DMS53 treated with DMSO at 0.1 percent for 48 hours (cell line): ENCODE measurements at regions not wholly inside any gene's neighbourhood (a gene's known extent, or its start where the extent isn't known, plus 50 kb on each side); places are given as distances from the start of the nearest gene placed in this dataset.
"Not testable (repeated sequence)": the region's sequence is repeated elsewhere in the genome, so short reads cannot be mapped to it uniquely, and the experiment has no call there.

Experiments used
- DNase-seq: peaks from one replicate; lab custom pipeline; 2025; ENCODE audit not compliant: unreplicated experiment; lab: John Stamatoyannopoulos, UW

- DNase-seq: no peak
Observed at GRCh38 chr6:120534954-120535353, 799.3 kb downstream of the TBC1D32 start.

DNA sequence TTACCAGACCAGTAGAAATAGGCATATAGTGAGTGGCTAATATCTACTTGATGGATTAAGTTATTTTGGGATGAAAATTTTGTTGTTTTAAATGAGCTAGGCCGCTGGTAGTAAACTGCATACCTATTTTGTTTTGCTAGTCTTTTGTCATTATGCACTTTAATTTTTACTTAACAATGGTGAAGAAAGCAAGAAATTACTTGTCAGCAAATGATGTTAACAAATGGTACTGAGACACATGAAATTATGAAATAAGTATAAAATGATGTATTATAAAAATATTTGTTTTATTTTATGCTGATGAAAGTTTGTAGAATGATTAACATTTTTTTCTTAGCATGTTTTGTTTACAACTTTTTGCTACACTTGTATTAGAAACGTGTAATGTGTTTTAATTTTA lies 807.7 kb downstream of the TBC1D32 start:
- no peak for DNase-seq

DNA sequence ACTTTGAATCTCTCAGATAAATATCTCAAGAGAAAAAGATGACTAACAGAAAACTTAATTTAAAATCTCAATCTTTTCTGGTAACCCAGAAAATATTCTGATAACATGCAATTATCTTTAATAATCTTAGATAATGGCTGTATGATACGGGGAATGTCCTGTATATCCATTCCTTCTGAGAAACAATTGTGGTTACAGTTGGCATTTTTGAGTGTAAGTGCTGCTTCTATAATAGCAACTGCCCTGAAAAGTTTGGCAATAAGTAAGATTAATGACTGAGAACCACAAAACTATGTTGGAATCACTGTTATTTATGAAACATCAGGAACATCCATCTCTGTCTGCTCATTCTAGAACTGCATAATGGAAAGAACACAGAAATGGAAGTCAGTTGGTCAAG lies 819.7 kb downstream of the TBC1D32 start:
- DNase-seq: no peak

DNA sequence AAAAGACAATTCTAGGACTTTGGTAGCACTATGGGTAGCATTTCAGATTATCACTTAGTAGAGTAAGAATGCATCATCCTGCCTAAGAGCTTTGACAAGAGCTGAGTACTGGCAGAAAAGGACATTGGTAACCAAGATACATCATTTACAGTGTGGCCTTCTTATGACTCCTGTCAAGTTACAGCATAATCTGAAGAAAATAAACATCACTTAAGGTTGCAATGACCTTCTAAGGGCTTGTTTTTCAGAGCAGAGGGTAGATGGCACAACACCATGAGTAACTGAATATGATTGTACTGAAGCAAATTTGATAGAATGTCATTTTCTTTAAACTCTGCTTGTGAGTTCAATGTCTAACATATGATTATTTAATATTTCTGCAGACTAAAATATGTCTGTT lies 822.6 kb downstream of the TBC1D32 start:
- DNase-seq: no peak

- no peak for DNase-seq
Observed at GRCh38 chr6:120498711-120499110, 835.6 kb downstream of the TBC1D32 start.

- no peak for DNase-seq
Observed at GRCh38 chr6:120496661-120497060, 837.6 kb downstream of the TBC1D32 start.

DNA sequence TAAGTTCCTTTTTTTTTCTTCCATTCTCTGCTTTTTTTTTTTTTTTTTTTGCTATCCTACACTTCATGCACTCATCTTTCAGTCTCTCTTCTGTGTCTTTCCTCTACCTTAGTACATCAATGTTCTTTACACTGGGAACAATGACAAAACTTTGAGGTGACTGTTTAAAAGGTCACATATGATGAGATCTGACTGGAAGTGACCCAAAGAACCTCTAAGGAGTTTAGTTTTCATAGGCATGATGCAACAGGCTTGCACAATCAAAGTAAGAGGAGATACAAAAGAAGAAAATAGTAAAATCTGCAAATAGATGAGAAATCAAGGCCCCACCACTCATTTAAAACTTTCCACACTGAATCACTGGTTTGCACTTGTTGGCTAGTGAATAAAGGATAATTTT lies 840.8 kb downstream of the TBC1D32 start:
- no peak for DNase-seq

- no peak for DNase-seq
Observed at GRCh38 chr6:120489941-120490340, 844.3 kb downstream of the TBC1D32 start.

GRCh38 chr6:120484146-120484545 lies 850.1 kb downstream of the TBC1D32 start:
- DNase-seq: no peak

DNA sequence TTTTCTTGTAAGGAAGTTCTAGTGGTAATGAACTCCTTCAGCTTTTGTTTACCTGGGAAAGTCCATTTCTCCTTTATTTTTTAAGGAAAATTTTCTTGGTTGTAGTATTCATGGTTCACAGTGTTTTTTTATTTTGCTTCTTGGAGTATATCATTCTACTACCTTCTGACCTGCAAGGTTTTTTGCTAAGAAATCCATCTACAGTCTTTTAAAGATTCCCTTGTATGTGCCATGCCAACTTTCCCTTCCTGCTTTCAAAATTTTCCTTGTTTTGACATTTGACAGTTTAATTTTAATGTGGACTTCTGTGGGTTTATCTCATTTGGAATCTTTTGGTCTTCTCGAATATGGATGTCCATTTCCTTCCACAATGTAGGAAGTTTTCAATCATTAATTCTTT lies 855.6 kb downstream of the TBC1D32 start:
- DNase-seq: no peak

DNA sequence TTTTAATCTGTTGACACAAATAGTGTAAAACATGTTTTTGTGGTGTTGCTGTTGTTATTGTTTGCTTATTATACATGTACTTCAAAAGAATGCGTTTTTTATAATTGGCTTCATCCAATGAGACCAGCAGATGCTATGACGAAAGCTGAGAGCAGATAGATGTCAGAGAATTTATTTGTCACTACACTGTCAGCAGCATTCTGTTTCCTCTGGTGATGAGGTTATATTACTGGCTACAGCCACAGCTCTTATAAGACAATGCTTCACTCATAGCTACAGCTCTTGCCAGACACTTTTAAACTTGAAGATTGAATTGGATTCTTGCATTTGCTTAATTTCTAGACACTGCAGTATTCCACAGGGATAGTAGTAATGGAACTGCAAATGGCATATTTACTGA lies 860.5 kb downstream of the TBC1D32 start:
- DNase-seq: no peak

- DNase-seq: no peak
Observed at GRCh38 chr6:120468486-120468885, 865.8 kb downstream of the TBC1D32 start.

- DNase-seq: no peak
Observed at GRCh38 chr6:120451508-120451907, 882.8 kb downstream of the TBC1D32 start.

GRCh38 chr6:120447605-120448004 lies 886.7 kb downstream of the TBC1D32 start:
- no peak for DNase-seq

GRCh38 chr6:120432840-120433239 lies 901.4 kb downstream of the TBC1D32 start:
- not testable (repeated sequence) for DNase-seq

- no peak for DNase-seq
Observed at GRCh38 chr6:120431841-120432240, 902.4 kb downstream of the TBC1D32 start.

DNA sequence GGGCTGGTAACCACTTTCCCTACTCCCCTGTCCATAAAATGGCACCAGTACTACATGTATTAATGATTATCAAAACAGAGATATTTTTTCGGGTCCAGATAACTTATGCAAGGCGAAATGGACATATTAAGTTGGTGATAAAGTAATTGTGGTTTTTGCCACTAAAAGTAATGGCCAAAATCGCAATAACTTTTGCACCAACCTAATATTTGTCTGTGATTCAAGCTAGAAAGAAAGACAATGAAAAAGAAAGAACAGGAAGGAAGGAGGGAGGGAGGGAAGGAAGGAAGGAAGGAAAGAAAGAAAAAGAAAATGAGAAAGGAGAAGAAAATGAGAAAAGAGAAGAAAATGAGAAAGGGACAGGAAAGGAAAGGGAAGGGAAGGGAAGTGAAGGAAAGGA lies 922.9 kb downstream of the TBC1D32 start:
- DNase-seq: no peak

- DNase-seq: peak; percentile 26
Observed at GRCh38 chr6:120410586-120410985, 923.7 kb downstream of the TBC1D32 start.

DNA sequence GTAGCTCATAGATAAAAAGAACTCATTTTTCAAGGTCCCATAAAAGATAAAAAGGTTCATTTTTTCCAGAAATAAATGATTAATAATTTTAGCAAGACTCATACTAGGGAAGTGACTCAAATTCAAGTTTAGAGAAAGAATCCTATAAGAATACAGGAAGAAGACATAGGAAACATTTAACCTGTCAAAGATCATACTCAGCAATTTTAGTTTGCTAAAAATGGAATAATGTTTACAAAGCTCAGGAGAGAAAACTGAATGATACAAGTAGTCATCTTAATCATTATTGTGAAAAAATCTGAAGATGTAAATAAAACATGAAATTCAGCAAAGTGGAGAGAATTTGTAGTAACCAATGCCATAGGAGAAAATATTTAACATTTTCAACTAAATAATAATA lies 926.6 kb downstream of the TBC1D32 start:
- DNase-seq: no peak

- DNase-seq: no peak
Observed at GRCh38 chr6:120405947-120406346, 928.3 kb downstream of the TBC1D32 start.

DNA sequence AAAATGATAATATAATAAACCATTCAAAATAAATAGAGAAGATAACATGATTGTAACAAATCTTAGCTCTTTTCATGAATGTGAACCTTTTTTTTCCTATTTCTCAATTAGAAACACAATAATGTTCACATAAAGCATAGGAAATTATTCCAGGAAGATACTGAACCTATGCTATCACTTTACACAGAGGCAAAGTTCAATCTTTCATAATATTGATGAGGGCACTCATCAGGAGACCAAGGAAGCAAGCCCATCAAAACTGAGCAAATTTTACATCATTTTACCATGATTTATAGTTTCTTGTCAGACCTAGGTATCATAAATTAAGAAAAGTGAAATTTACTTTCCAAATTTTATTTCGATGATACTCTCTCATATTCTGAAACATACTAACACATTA lies 938.5 kb downstream of the TBC1D32 start:
- DNase-seq: no peak

DNA sequence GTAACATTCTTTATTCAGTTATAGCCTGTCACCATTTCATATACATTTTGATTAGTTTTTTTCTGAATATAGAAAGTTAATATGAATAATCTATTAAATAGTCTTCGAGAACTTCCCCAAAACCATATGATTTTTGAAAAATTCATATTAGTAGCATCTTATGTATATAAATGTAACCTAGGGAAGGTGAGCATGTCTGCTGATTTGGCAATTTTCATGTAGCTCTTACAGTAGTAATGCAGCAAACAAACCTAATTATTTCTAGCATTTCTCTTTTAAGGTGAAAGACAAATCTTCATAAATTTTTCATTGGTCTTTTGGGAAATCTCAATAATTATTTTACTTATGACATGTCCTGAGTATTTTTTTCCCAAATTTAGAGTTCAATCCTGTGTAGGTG lies 939.0 kb downstream of the TBC1D32 start:
- no peak for DNase-seq

- DNase-seq: no peak
Observed at GRCh38 chr6:120392941-120393340, 941.3 kb downstream of the TBC1D32 start.

DNA sequence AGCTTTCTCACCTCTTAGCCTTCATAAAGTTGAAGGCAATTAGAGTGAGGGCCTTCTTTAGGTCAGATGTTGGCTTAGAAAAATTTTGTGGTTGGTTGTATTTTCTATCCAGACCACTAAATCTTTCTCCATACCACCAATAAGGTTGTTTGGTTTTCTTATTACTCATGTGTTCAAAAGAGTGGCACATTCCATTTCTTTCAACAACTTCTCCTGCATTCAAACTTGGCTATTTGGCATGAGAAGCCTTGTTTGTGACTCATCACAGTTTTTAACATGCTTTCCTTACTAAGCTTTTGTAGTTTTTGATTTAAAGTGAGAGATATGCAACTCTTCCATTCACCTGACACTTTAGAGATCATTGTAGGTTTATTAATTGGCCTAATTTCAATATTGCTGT lies 949.6 kb downstream of the TBC1D32 start:
- DNase-seq: no peak
